ELR (cell line): ENCODE measurements at regions not wholly inside any gene's neighbourhood (a gene's known extent, or its start where the extent isn't known, plus 50 kb on each side); places are given as distances from the start of the nearest gene placed in this dataset.
A peak's percentile ranks its signal among the peaks of the same experiment; 100 is the strongest.
"Not testable (repeated sequence)": the region's sequence is repeated elsewhere in the genome, so short reads cannot be mapped to it uniquely, and the experiment has no call there.

ENCODE experiments used
- DNase-seq: peaks from one replicate; pipeline ENCODE4 v3.0.0-alpha.2; 2015; ENCODE audit warnings: low read depth

GRCh38 chr1:197850918-197851317, 51.5 kb upstream of the C1orf53 start:
- DNase-seq, result no peak

GRCh38 chr1:197850042-197850441, 52.4 kb upstream of the C1orf53 start:
- DNase-seq, result no peak

- DNase-seq, result no peak
These were observed 54.1 kb upstream of the C1orf53 start for GRCh38 chr1:197848350-197848749.

- DNase-seq, result no peak
These were observed 56.5 kb upstream of the C1orf53 start for GRCh38 chr1:197845886-197846285.

- no peak for DNase-seq
These were observed 57.8 kb upstream of the C1orf53 start for GRCh38 chr1:197844651-197845050.

GRCh38 chr1:197843401-197843800, 59.0 kb upstream of the C1orf53 start:
- DNase-seq, result peak; percentile 17

- DNase-seq, result no peak
These were observed 59.8 kb upstream of the C1orf53 start for GRCh38 chr1:197842646-197843045.

GRCh38 chr1:197841883-197842553, 60.4 kb upstream of the C1orf53 start:
- peak; percentile 3 for DNase-seq

- DNase-seq, result no peak
These were observed 61.3 kb upstream of the C1orf53 start for GRCh38 chr1:197841158-197841557.

- not testable (repeated sequence) for DNase-seq
These were observed 62.6 kb upstream of the C1orf53 start for GRCh38 chr1:197839786-197840185.

- DNase-seq, result peak; percentile 93
These were observed 63.6 kb upstream of the DENND1B start for GRCh38 chr1:197838836-197839235.

GRCh38 chr1:197837911-197838310, 62.6 kb upstream of the DENND1B start:
- peak; percentile 38 for DNase-seq

- DNase-seq, result not testable (repeated sequence)
These were observed 61.1 kb upstream of the DENND1B start for GRCh38 chr1:197836356-197836755.

- not testable (repeated sequence) for DNase-seq
These were observed 53.7 kb upstream of the DENND1B start for GRCh38 chr1:197829011-197829410.

- no peak for DNase-seq
These were observed 50.3 kb upstream of the DENND1B start for GRCh38 chr1:197825541-197825940.
